ENCODE measurements at regions not wholly inside any gene's neighbourhood (a gene's known extent, or its start where the extent isn't known, plus 50 kb on each side); places are given as distances from the start of the nearest gene placed in this dataset.
A peak's percentile ranks its signal among the peaks of the same experiment; 100 is the strongest.

GRCh38 chr2:234309431-234309830 is 187.4 kb downstream of the ARL4C start:
- no peak for FAIRE-seq
- no peak for DNase-seq (ENCODE audit: insufficient read length)
- no peak for TF ChIP-seq POLR2A (IDR thresholded peaks at IDR 0.05; ENCODE audit: low read depth, low read length)
- TF ChIP-seq POLR2AphosphoS5 (IDR thresholded peaks at IDR 0.05; ENCODE audit: low read depth, low read length): no peak
- no peak for TF ChIP-seq TAF1 (IDR thresholded peaks at IDR 0.05; ENCODE audit: borderline replicate concordance, low read depth, low read length)

- peak; percentile 89 for FAIRE-seq
- peak; percentile 27 for DNase-seq (ENCODE audit: insufficient read length)
- TF ChIP-seq POLR2A (IDR thresholded peaks at IDR 0.05; ENCODE audit: low read depth, low read length) (no peak), TAF1 (IDR thresholded peaks at IDR 0.05; ENCODE audit: borderline replicate concordance, low read depth, low read length) (no peak), POLR2AphosphoS5 (IDR thresholded peaks at IDR 0.05; ENCODE audit: low read depth, low read length) (no peak)
Observed at GRCh38 chr2:234308813-234309195, 188.1 kb downstream of the ARL4C start.

- DNase-seq (ENCODE audit: insufficient read length) (no peak), FAIRE-seq (peak; percentile 21)
- no peak for TF ChIP-seq POLR2AphosphoS5 (IDR thresholded peaks at IDR 0.05; ENCODE audit: low read depth, low read length)
- TF ChIP-seq TAF1 (IDR thresholded peaks at IDR 0.05; ENCODE audit: borderline replicate concordance, low read depth, low read length): no peak
- TF ChIP-seq POLR2A (IDR thresholded peaks at IDR 0.05; ENCODE audit: low read depth, low read length): no peak
Observed at GRCh38 chr2:234308073-234308812, 188.6 kb downstream of the ARL4C start.

GRCh38 chr2:234307322-234307961 is 189.4 kb downstream of the ARL4C start:
- DNase-seq (ENCODE audit: insufficient read length) (no peak), FAIRE-seq (no peak)
- TF ChIP-seq POLR2A (IDR thresholded peaks at IDR 0.05; ENCODE audit: low read depth, low read length) (no peak), POLR2AphosphoS5 (IDR thresholded peaks at IDR 0.05; ENCODE audit: low read depth, low read length) (no peak), TAF1 (IDR thresholded peaks at IDR 0.05; ENCODE audit: borderline replicate concordance, low read depth, low read length) (no peak)

GRCh38 chr2:234306426-234307173 is 190.3 kb downstream of the ARL4C start:
- no peak for FAIRE-seq
- DNase-seq (ENCODE audit: insufficient read length): no peak
- TF ChIP-seq POLR2AphosphoS5 (IDR thresholded peaks at IDR 0.05; ENCODE audit: low read depth, low read length): no peak
- no peak for TF ChIP-seq TAF1 (IDR thresholded peaks at IDR 0.05; ENCODE audit: borderline replicate concordance, low read depth, low read length)
- no peak for TF ChIP-seq POLR2A (IDR thresholded peaks at IDR 0.05; ENCODE audit: low read depth, low read length)

GRCh38 chr2:234305846-234306245 is 191.0 kb downstream of the ARL4C start:
- FAIRE-seq (no peak), DNase-seq (ENCODE audit: insufficient read length) (no peak)
- TF ChIP-seq TAF1 (IDR thresholded peaks at IDR 0.05; ENCODE audit: borderline replicate concordance, low read depth, low read length): no peak
- no peak for TF ChIP-seq POLR2A (IDR thresholded peaks at IDR 0.05; ENCODE audit: low read depth, low read length)
- TF ChIP-seq POLR2AphosphoS5 (IDR thresholded peaks at IDR 0.05; ENCODE audit: low read depth, low read length): no peak

GRCh38 chr2:234304950-234305349 is 191.9 kb downstream of the ARL4C start:
- TF ChIP-seq TAF1 (IDR thresholded peaks at IDR 0.05; ENCODE audit: borderline replicate concordance, low read depth, low read length) (no peak), POLR2AphosphoS5 (IDR thresholded peaks at IDR 0.05; ENCODE audit: low read depth, low read length) (no peak), POLR2A (IDR thresholded peaks at IDR 0.05; ENCODE audit: low read depth, low read length) (no peak)
- DNase-seq (ENCODE audit: insufficient read length) (no peak), FAIRE-seq (no peak)

- TF ChIP-seq TAF1 (IDR thresholded peaks at IDR 0.05; ENCODE audit: borderline replicate concordance, low read depth, low read length) (no peak), POLR2A (IDR thresholded peaks at IDR 0.05; ENCODE audit: low read depth, low read length) (no peak), POLR2AphosphoS5 (IDR thresholded peaks at IDR 0.05; ENCODE audit: low read depth, low read length) (no peak)
- FAIRE-seq (no peak), DNase-seq (ENCODE audit: insufficient read length) (no peak)
Observed at GRCh38 chr2:234302664-234302991, 194.3 kb downstream of the ARL4C start.

GRCh38 chr2:234300932-234301823 is 195.7 kb downstream of the ARL4C start:
- FAIRE-seq: no peak
- DNase-seq (ENCODE audit: insufficient read length): no peak

GRCh38 chr2:234300391-234300925 is 196.4 kb downstream of the ARL4C start:
- TF ChIP-seq POLR2AphosphoS5 (IDR thresholded peaks at IDR 0.05; ENCODE audit: low read depth, low read length): no peak
- no peak for TF ChIP-seq TAF1 (IDR thresholded peaks at IDR 0.05; ENCODE audit: borderline replicate concordance, low read depth, low read length)
- no peak for TF ChIP-seq POLR2A (IDR thresholded peaks at IDR 0.05; ENCODE audit: low read depth, low read length)
- DNase-seq (ENCODE audit: insufficient read length) (no peak), FAIRE-seq (no peak)

More at GRCh38 chr2:234300932-234301823, 195.7 kb downstream of the ARL4C start:
- TF ChIP-seq POLR2AphosphoS5 (IDR thresholded peaks at IDR 0.05; ENCODE audit: low read depth, low read length) (no peak), POLR2A (IDR thresholded peaks at IDR 0.05; ENCODE audit: low read depth, low read length) (no peak), TAF1 (IDR thresholded peaks at IDR 0.05; ENCODE audit: borderline replicate concordance, low read depth, low read length) (no peak)
